ENCODE measurements at regions not wholly inside any gene's neighbourhood (a gene's known extent, or its start where the extent isn't known, plus 50 kb on each side); places are given as distances from the start of the nearest gene placed in this dataset.

DNA sequence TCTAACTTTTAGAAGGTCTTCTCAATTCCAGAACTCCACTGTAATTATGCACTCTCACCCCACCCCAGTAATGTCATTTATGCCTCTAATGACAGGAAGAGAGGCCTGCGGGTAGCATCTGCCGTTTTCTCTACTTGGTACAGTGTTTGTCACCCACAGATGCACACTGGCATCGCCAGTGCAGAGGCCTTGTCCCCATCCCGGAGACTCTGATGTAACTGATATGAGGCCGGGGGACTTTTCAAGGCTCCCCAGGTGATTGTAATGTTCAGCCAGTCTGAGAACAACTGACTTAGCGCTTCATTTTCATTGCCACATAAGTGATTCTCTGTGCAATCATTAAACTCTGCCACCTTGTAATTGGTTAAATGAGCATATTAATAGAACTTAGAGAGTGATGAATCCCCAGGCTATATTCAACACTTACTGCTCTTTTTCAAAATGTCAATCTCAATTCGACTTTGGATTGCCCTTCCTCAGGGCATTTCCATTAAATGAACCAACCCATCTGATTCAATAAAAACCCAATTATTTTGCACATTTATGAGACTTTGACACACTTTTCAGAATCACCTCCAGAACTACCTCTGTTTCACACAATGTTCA, 113.2 kb downstream of the HERPUD2 start:
- DNase-seq: no peak

DNA sequence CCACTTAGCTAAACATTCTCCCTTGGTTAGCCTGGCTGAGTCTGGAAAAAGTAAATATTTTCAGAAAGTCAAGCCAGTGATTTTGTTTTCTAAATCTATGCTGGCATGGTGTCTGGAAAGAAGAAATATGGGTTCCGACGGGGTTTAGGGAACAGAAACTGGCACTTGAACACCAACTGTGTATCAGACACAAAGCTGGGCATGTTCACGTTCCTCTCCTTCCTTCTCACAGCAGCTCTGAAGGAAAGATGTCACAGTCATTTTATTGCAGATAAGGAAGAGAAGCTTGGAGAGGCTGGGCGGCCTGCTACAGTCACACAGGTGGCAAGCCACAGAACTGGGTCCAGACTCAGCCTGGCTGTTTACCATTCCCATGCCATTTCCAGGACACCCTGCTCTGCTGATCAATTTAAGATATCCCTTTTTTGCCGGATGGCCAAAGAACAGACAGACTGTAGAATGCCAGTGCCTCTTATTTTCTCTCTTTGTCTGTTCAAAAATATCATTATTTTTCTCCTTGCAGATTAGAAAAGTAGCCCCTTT, 118.8 kb downstream of the HERPUD2 start:
- no peak for DNase-seq

DNA sequence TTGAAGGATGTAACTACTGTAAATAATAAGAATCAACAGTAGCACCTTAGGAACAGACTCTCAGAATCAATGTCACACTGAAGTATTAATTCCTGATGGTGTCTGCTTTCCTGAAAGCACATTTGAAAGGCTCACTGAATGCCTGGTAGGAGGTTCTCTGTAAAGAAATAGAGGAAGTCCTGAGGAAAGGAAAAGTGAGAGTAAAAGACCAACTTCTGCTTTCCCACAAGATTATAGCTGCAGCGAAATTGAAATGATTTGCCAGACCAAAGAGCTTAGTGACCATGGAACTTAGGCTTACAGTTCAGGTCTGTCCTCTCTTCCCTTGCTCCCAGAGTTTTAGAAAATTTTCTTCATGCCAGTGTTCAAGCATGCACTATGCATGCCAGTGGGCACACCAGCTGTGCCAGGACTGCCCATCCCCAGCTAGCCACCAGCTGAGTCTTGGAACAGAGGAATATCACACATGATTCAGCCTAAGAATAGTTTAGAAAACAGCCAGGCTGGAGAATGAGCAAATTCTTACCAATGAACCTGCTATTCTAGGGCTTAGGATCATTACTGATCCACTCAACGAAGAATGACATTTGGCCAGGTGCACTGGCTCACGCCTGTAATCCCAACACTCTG, 123.2 kb downstream of the HERPUD2 start:
- no peak for DNase-seq

DNA sequence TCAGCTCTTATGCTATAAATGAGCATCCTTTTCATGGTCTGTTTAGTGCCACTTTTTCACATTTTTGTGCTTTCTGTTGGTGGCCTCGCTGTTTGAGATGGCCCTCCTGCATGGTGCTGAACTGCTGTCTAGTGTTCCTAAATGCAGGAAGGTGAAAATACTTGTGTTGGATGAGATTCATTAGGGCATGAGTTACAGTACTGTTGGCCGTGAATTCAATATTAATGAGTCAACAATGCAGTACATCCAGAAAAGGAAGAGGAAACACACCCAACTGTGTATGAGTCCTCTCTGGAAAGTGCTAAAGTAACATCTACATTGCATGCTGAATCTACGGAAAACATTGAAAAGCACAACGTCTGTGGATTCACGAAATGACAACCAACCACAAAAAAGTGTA, 124.0 kb downstream of the HERPUD2 start:
- no peak for DNase-seq

DNA sequence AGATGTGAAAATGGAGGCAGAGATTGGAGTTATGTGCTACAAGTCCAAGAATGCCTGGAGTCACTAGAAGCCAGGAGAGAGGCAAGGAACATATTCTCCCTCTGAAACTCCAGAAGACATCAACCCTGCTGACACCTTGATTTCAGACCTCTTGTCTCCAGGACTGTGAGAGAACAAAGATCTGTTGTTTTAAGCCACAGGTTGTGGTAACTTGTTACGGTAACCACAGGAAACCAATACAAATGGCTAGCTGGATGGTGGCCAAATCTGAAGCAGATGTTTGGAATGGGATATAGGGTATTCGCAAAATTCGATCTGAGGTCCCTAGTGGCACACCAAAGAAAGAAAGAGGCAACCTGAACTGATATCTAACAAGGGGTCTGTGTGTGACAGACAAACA, 129.0 kb downstream of the HERPUD2 start:
- DNase-seq: no peak

DNA sequence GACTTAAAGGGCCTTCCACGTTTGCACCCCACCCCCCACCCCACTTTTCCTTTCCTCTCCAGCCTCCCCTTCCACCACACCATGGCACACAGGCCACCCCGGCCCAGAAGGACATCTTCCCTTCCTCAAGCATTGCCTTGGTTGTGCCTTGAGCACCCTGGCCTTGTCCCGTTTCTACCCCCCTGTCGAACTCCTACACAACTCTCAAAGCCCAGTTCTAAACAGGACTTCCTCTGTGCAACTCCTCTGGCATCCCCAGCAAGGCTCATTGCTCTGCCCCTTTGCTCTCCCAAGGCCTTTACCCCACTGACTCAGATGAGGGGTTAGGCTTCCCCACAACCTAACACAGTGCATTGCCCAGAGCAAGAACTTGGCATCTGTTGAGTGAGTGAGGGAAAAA, 136.1 kb downstream of the HERPUD2 start:
- DNase-seq: no peak

DNA sequence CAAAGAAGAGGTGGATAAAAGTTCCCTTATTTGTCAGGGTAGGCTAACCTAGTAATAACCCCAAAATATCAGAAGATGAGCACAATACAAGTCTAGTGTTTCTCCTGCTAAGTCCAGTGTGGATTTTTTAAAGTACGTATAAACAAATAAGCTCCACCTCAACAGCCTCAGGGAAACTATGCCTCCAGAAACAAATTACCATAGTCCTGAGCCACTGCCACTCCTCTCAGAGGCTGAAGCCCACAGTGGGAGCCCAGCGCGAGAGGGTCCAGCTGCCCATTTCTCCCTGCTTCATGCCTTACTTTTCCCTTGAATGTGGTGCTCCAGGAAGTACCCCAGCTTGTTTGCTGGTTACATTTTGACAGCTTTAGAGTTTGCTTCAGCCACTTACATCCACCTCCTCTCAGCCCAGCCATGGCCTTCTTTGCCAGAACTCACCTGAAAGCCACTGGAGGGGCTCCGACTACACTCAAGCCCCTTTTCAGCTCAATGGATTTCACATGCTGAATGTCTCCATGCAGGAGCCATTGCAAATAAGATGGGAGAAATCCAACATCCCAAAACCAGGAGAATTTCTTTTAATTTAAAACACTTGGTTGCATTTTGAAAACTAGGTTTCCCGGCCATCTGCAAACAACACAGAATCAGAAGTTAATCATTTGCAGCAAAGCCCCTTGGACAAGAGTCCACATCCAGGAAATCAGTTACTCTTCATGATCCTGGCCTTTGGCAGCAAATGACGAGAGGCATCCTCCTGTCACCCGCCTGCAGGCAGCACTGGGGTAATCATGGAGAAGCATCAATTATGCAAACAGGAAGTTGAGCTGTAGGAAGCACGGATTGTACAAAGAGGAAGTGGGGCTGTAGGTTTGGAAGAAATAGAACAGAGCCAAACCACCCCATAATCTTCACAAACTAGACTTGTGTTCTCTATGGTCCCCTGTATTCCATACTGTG, 138.1 kb downstream of the HERPUD2 start:
- no peak for DNase-seq

DNA sequence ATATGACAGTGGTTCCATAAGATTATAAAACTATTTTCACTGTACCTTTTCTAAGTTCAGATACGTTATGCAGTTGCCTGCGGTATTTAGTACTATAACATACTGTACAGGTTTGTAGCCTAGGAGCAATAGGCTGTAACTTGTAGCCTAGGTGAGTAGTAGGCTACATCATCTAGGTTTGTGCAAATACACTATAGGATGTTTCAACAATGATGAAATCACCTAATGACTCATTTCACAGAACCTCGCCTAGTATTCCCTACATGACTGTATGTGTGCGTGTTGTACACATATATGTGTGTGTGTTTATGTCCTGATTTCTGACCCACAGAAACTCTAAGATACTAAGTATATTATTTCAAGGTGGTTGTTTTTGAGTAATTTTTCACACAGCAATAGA, 139.0 kb downstream of the HERPUD2 start:
- DNase-seq: no peak

DNA sequence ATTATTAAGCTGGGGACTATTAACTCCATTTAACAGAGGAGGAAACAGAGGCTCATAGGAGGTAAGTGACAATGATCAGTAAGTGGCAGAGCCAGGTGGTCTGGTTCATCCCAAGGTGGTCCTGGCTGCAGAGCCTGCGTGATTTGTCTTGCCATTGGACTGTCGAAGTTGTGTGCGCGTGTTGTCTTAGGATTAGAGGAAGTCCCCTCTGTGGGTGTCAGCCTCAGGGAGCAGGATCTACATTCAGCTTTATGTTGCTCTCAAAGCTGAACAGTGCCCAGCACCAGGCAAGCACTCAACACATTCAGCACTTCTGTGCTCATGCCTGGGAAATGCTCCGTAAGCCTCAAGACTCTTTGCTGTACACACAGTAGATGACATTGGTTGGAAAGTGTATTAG, 139.5 kb downstream of the HERPUD2 start:
- no peak for DNase-seq

DNA sequence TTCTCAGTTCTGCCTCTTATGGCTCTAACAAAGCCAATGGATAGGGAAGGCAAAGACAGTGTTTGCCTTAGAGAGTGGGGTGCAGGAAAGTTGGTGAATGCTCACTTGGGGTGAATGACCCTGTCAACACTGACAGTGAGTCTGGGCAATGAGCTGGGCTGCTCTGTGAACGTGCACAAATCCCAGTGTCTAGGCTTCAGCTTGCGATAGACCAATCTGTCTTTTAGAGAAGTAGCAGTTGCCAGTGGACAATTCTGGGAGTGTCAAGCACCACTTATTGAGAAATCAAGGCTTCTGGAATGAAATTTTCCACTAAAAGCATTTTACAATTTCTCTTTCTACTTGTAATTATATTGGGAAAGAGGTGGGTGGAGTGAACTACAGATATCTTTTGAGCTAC, 141.4 kb downstream of the HERPUD2 start:
- DNase-seq: no peak

DNA sequence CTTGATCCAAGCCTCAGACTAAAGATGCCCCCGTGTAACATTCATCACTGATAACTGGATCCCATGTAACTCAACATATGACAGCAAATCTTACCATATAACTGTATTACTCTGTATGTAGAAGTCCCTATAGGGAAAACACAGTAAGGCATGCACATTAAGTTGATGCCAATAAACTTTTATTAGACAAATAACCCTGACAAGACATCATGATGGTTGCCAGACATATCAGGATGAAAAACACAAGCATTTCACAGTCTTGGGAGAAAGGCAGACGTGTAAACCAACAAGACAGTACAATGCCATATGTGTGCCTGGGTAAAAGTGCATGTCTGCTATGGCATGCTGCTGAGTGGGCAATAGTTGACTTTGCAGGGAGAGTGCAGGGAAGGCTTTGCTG, 142.2 kb downstream of the HERPUD2 start:
- DNase-seq: no peak

DNA sequence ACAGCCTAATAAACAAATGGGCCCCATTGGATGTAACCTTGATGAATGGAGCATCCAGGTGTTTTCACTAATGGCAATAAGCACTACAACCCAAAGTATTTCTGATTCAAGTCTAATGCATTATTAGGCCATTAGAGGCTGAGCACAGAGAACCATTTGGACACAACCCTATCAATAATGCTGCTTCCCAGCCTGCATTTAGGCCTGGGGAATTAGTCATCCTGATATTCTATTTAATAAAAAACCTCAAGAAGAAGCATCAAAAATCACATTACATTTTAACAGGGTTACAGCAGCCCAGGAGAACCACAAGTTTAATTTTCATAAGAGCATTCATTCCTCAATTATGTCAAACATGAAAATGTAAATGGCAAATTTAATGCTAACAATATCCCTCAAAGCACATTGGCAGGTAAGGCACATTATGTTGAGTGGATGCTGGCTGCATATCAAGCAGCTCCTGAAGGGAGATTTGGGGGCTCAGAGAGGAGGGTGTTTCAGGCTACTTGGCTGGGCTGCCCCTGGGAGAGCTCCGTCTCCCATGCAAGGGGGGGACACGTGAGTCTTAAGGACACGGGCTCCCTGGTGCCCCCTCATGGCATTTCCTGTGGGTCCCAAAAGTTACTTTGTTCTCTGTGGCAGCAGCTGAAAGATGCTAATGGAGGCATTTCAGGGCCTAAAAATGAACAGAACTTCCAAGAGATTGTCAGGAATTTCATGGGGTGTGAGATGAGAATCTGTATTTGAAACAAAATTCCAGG, 143.4 kb downstream of the HERPUD2 start:
- DNase-seq: no peak

DNA sequence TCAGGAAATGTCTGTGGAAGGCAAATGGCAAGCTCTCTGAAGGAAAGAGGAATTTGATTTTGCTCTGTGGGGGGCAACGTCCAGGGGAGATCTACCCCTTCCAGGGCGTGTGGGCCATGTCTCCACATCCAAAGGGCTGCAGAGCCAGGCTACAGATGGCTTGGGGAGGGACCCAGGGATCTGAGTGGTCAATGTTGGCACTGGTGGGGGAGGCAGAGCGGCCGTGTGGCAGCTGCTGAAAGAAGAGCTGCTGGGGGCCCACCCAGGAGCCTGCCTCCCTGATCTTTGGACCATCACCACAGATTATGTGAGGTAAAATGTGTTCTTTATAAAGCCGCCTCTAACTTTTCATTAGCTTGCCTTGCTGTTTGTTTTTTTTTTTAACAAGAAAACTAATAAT, 144.1 kb downstream of the HERPUD2 start:
- DNase-seq: no peak

DNA sequence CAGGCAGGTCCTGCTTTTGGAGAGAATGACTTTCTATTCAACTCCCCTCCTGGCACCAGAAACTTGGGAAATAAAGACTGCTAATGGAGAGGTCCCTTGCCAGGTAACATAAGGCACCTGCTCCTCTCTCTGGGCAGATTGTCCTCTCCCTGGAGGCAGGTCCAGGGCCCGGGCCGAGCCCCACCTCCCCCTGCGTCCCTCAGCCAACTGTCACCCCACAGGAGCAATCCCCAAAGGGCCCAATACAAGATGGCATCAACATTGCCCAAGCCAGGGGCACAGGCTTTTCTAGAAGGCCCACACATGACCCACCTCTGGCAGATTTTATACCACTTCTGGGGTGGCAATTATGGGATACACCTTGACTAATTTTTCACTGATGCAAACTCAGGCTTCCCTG, 145.2 kb downstream of the HERPUD2 start:
- DNase-seq: no peak

DNA sequence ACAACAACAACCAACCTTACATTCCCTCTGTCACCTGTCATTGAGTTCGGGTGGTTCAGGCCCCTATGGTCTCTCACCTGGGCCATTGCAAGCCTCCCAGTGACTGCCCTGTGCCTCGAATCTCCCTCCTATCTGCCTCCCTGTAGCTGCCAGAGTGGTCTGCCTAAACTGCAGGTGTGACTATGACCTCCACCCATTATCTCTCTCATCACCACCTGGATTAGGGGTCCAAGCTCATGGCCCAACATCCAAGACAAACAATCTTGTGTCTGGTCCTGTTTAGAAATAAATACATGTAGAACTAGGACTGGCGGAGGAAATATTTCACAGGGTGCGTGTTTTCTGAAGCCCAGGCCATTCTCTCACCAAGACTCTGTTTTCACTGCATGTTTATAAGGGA, 146.6 kb downstream of the HERPUD2 start:
- DNase-seq: no peak

DNA sequence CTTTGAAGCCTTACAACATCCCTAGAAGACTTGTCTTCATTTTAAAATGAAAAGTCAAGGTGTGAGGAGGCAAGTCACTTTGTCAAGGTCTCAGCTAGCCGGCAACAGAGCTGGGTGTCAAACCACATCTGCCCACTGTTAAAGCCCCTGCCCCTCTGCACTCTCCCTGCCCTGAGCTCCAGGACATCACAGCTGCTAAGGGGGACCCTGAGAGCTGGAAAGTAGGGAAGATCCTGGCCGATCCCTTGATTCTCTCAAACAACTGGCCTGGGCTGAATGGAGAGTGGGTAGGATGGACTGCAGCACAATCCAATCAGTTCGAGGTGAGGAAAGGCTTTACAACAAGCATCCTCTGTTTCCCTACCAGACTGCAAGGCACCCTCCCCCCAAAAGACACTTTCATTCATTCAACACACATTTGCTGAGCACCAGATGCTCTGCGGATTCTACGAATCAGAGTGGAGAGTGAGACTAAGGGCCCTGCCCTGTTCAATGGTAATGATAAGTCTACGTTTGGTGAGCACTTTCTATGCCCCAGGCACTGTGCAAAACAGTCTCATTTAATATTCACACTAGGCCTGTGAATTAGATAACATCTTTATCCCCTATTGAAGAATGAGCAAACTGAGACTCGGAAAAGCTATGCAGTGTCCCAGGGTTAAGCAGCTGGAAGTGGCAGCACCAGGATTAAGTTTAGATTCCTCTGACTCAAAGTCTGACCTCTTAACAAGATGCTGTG, 148.1 kb downstream of the HERPUD2 start:
- no peak for DNase-seq

DNA sequence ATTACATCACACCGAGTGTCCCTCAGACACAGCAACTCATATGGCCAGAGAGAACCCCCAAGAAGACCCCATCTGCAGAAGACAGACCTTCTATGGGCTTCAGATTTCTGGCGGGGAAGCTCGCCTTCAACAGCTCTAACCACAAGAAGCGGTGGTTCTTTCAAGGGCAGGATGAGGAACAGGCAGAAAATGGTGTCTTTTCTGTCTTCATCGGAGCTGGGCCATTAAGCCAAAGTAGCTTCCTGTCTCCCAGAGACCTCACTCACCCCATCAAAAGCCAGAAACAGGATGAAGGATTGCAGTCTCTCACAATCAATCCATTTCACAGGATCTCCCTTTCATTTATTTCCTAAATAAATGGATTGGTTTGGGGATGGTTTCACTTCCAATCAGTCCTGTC, 149.1 kb downstream of the HERPUD2 start:
- no peak for DNase-seq

DNA sequence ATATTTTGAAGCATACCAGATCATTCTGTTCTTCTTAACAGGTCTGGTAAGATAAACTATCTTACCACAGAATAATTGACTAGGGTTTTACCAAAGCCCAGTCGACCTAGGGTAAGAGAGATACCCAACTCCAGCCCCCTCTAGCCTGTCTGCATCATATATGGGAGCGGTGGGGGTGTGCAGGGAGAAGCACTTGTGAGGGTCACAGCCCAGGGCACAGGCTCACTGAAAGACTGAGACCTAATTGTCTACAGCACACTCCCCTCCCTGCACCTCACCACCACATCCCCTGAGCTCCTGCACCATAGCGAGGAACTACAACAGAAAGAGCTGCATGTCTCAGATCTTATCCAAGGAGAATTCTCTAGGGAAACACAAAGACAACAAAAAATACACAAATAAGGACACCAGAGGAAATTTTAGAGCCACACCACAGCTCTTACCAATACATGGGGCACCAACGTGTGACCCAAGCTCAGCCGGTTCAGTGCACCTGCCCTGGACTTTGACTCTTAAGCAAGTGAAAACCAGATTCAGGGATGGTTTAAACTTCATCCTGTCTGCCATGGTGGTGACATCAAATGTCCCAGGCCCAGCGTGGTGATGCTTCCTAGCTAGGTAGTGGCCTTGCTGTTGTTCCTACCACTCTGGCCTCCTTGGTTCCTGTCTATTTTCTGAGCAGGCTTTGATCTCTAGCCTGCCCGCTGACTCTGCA, 150.8 kb downstream of the HERPUD2 start:
- DNase-seq: no peak

DNA sequence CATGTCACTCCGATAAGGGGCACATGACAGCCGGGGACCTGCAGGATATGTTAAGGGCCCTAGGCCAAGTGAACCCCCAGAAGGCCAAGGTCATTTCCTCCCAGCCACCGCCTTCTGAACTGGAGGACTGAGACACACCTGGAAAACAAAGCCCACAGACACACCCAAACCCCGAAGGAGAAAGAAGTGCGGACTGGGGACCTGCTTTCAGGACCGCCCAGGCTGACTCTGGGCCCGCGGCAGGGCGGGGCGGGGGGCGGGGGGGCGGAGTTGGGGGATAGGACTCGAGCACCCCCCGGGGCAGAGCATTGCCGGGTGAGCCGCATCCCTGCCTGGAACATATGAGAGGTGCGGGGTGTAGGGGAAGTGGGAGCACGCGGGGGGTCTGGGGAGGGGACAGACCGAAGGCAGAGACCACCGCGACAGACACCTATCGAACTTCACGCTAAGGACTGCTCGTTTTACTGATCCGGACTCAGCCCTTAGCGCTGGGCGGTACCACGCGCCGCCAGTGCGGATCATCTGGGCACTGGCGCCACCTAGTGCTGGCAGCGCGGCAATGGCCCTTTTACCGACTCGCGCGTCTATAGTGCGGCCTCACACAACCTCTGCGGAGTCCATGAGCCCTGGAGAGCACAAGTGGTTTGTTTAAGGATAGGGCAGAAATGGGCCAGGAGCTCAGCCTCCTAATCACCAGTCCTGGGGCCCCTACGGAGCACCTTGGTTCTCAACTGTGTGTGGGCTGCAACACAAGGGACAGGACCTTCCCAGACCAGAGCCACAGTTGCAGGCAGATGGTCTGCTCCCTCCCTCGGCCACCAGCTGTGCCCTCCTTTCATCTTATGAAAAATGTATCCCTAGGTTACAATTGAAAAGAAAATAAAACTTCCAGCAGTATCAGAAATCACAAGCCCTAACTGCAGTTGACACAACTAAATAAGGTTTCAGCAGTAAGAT, 157.6 kb downstream of the HERPUD2 start:
- DNase-seq: peak; percentile 49

DNA sequence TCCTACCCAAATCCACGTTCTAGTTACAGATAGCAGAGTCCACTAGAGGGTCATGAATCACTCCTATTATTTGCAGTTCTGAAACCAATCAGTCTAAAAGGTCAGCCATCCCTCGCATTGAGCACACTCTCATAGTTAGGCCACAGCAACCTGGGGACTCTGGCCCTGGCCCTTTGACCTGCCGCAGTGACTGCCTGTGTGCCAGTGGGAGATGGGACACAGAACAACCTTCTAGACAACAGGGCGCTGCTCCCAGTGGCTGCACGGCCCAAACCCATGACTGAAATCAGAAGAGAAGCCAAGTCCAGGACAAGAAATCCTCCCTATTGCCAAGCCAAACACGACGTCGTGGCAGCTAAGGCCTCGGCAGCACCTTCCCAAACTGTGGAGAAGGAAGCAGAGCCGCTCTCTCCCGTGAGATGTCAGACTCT, 158.5 kb downstream of the HERPUD2 start:
- DNase-seq: no peak
